GM23248 (cell line): ENCODE measurements at regions not wholly inside any gene's neighbourhood (a gene's known extent, or its start where the extent isn't known, plus 50 kb on each side); places are given as distances from the start of the nearest gene placed in this dataset.

Experiments used
- DNase-seq: peaks from one replicate; pipeline ENCODE4 v3.0.0-alpha.2; 2015
- H2AFZ ChIP-seq: fragments of 200-600 bp; sonication (generic); 2 replicates; pipeline ENCODE4 v1.6.1; 2016; ENCODE audit warnings: antibody characterized with exemption
- H3F3A ChIP-seq: fragments of 200-600 bp; sonication (generic); 2 replicates; pipeline ENCODE4 v1.6.1; 2016; ENCODE audit warnings: mild to moderate bottlenecking, antibody characterized with exemption, mixed run types; ENCODE audit not compliant: insufficient read depth
- H3K27ac ChIP-seq: fragments of 200-600 bp; sonication (generic); 2 replicates; pipeline ENCODE4 v1.5.1; 2016; ENCODE audit warnings: mild to moderate bottlenecking
- H3K27me3 ChIP-seq: fragments of 200-600 bp; sonication (generic); replicated peaks from 2 replicates; pipeline ENCODE4 v1.6.1; 2016; ENCODE audit warnings: mild to moderate bottlenecking; ENCODE audit not compliant: insufficient read depth
- H3K36me3 ChIP-seq: fragments of 200-600 bp; sonication (generic); 2 replicates; pipeline ENCODE4 v1.6.1; 2016; ENCODE audit warnings: low read depth, mild to moderate bottlenecking
- H3K4me1 ChIP-seq: fragments of 200-600 bp; sonication (generic); 2 replicates; pipeline ENCODE4 v1.6.1; 2016; ENCODE audit warnings: mild to moderate bottlenecking; ENCODE audit not compliant: insufficient read depth
- H3K4me2 ChIP-seq: fragments of 200-600 bp; sonication (generic); one replicate; pipeline ENCODE4 v1.6.1; 2016; ENCODE audit warnings: mild to moderate bottlenecking; ENCODE audit not compliant: unreplicated experiment
- H3K4me3 ChIP-seq: fragments of 200-600 bp; sonication (generic); 2 replicates; pipeline ENCODE4 v1.5.1; 2016; ENCODE audit warnings: mild to moderate bottlenecking
- H3K79me2 ChIP-seq: fragments of 200-600 bp; sonication (generic); 2 replicates; pipeline ENCODE4 v1.6.1; 2016; ENCODE audit warnings: mild to moderate bottlenecking; ENCODE audit not compliant: insufficient read depth
- H3K9ac ChIP-seq: fragments of 200-600 bp; sonication (generic); 2 replicates; pipeline ENCODE4 v1.6.1; 2016; ENCODE audit warnings: mild to moderate bottlenecking
- H3K9me2 ChIP-seq: fragments of 200-600 bp; sonication (generic); 2 replicates; pipeline ENCODE4 v1.6.1; 2016; ENCODE audit warnings: mixed run types, mild to moderate bottlenecking, moderate library complexity; ENCODE audit not compliant: insufficient read depth
- H3K9me3 ChIP-seq: fragments of 200-600 bp; sonication (generic); one replicate; pipeline ENCODE4 v1.6.1; 2017; ENCODE audit warnings: low read depth
- H4K20me1 ChIP-seq: fragments of 200-600 bp; sonication (generic); 2 replicates; pipeline ENCODE4 v1.6.0; 2016; ENCODE audit not compliant: insufficient read depth
- EZH2 ChIP-seq: fragments of 200-600 bp; sonication (generic); IDR thresholded peaks from 2 replicates; pipeline ENCODE4 v1.6.1; 2018; ENCODE audit warnings: antibody characterized with exemption, mild to moderate bottlenecking; ENCODE audit not compliant: insufficient read depth, poor library complexity, severe bottlenecking
- EZH2phosphoT487 ChIP-seq: fragments of 200-600 bp; sonication (generic); IDR thresholded peaks from 2 replicates; pipeline ENCODE4 v1.6.1; 2018; ENCODE audit warnings: antibody characterized with exemption, moderate library complexity, mild to moderate bottlenecking, low read depth; ENCODE audit not compliant: insufficient read depth
- WGBS, 2 experiments: methylation state at CpG; one replicate each; pipeline ENCODE4 v1.1.6; 2015 to 2017; ENCODE audit warnings: low lambda C conversion rate in 2 of 2, low coverage in 1 of 2; ENCODE audit errors: missing lambda C conversion rate in 2 of 2; 5-methylcytosine and 5-hydroxymethylcytosine counted together
- in situ Hi-C: fragments of 300-500 bp; cut with MboI; formaldehyde crosslinking; loops from 2 replicates; pipeline ENCODE4 v1.15.0; 2020

GRCh38 chr4:57655342-57655741 is 545.2 kb upstream of the IGFBP7 start:
- Histone ChIP-seq H3K9ac (no peak overlapping the region), H3K9me2 (no peaks in the 10 kb centered on the region), H3K27me3 (no peaks in the 10 kb centered on the region), H3F3A (no peaks in the 10 kb centered on the region), H3K9me3 (no peaks in the 10 kb centered on the region), H3K79me2 (no peaks in the 10 kb centered on the region), H2AFZ (no peak overlapping the region), H3K4me1 (no peaks in the 10 kb centered on the region), H3K4me2 (no peak overlapping the region), H3K27ac (no peak overlapping the region), H3K36me3 (no peaks in the 10 kb centered on the region), H4K20me1 (no peaks in the 10 kb centered on the region), H3K4me3 (no peak overlapping the region)
- in situ Hi-C loops, result no loop called here
- DNase-seq, result no peak
- WGBS, 2 experiments, result 0 to 3% methylated on average over 1 of the region's 1 CpG
- TF ChIP-seq EZH2, result no peak
- TF ChIP-seq EZH2phosphoT487, result no peak

GRCh38 chr4:57652779-57653178 is 542.6 kb upstream of the IGFBP7 start:
- Histone ChIP-seq H3K4me1 (no peaks in the 10 kb centered on the region), H3K9me3 (no peaks in the 10 kb centered on the region), H3F3A (no peaks in the 10 kb centered on the region), H3K4me2 (no peak overlapping the region), H3K36me3 (no peaks in the 10 kb centered on the region), H3K27ac (no peak overlapping the region), H2AFZ (no peak overlapping the region), H3K9me2 (no peaks in the 10 kb centered on the region), H4K20me1 (no peaks in the 10 kb centered on the region), H3K79me2 (no peaks in the 10 kb centered on the region), H3K9ac (no peak overlapping the region), H3K27me3 (no peaks in the 10 kb centered on the region), H3K4me3 (no peak overlapping the region)
- in situ Hi-C loops, result no loop called here
- no peak for DNase-seq
- 23 to 24% methylated on average over 2 of the region's 2 CpGs for WGBS, 2 experiments
- no peak for TF ChIP-seq EZH2phosphoT487
- no peak for TF ChIP-seq EZH2

- Histone ChIP-seq H3K4me3 (no peak overlapping the region), H3K27me3 (no peaks in the 10 kb centered on the region), H3K36me3 (no peaks in the 10 kb centered on the region), H3K9me2 (no peaks in the 10 kb centered on the region), H3K79me2 (no peaks in the 10 kb centered on the region), H2AFZ (no peak overlapping the region), H3K9me3 (no peaks in the 10 kb centered on the region), H3K9ac (no peak overlapping the region), H4K20me1 (no peaks in the 10 kb centered on the region), H3K4me2 (no peak overlapping the region), H3K4me1 (no peaks in the 10 kb centered on the region), H3K27ac (no peak overlapping the region), H3F3A (no peaks in the 10 kb centered on the region)
- DNase-seq, result no peak
- 28 to 29% methylated on average over 8 of the region's 8 CpGs for WGBS, 2 experiments
- no peak for TF ChIP-seq EZH2
- TF ChIP-seq EZH2phosphoT487, result no peak
- in situ Hi-C loops, result no loop called here
Measured at GRCh38 chr4:57640391-57641100, 530.4 kb upstream of the IGFBP7 start.

GRCh38 chr4:57639561-57640382 is 529.6 kb upstream of the IGFBP7 start:
- H3K4me2 ChIP-seq, result no peak overlapping the region
- no peaks in the 10 kb centered on the region for H3K27me3 ChIP-seq
- H3K4me1 ChIP-seq, result no peaks in the 10 kb centered on the region
- in situ Hi-C loops, result no loop called here
- H3K4me3 ChIP-seq, result no peak overlapping the region
- H3K9me2 ChIP-seq, result no peaks in the 10 kb centered on the region
- H3K79me2 ChIP-seq, result no peaks in the 10 kb centered on the region
- no peak for DNase-seq
- H4K20me1 ChIP-seq, result no peaks in the 10 kb centered on the region
- no peak for TF ChIP-seq EZH2
- no peak for TF ChIP-seq EZH2phosphoT487
- H3K9me3 ChIP-seq, result no peaks in the 10 kb centered on the region
- no peaks in the 10 kb centered on the region for H3F3A ChIP-seq
- no peak overlapping the region for H2AFZ ChIP-seq
- H3K9ac ChIP-seq, result no peak overlapping the region
- H3K36me3 ChIP-seq, result no peaks in the 10 kb centered on the region
- H3K27ac ChIP-seq, result no peak overlapping the region
- WGBS, 2 experiments, result 27 to 34% methylated on average over 8 of the region's 8 CpGs
